SU-DHL-6 (cell line): ENCODE measurements at regions not wholly inside any gene's neighbourhood (a gene's known extent, or its start where the extent isn't known, plus 50 kb on each side); places are given as distances from the start of the nearest gene placed in this dataset.
A peak's percentile ranks its signal among the peaks of the same experiment; 100 is the strongest.

ENCODE experiments used
- H2AFZ ChIP-seq: fragments of 200-600 bp; sonication (generic); 2 replicates; pipeline ENCODE4 v1.6.1; 2014; ENCODE audit warnings: low read depth, mild to moderate bottlenecking, moderate library complexity, mixed read lengths, antibody characterized with exemption, low read length; ENCODE audit not compliant: severe bottlenecking
- H3F3A ChIP-seq: fragments of 200-600 bp; shearing (Covaris generic); 2 replicates; pipeline ENCODE4 v1.6.0; 2016; ENCODE audit warnings: antibody characterized with exemption, mild to moderate bottlenecking; ENCODE audit not compliant: insufficient read depth
- H3K27ac ChIP-seq: fragments of 200-600 bp; sonication (generic); 2 replicates; pipeline ENCODE4 v1.5.1; 2016; ENCODE audit warnings: low read depth, mild to moderate bottlenecking, low read length, moderate library complexity, mixed read lengths
- H3K27me3 ChIP-seq: fragments of 200-600 bp; sonication (generic), shearing (Covaris generic); 2 replicates; pipeline ENCODE4 v1.6.0; 2014; ENCODE audit warnings: mild to moderate bottlenecking, low read length
- H3K36me3 ChIP-seq: fragments of 200-600 bp; sonication (generic); 2 replicates; pipeline ENCODE4 v1.6.1; 2014; ENCODE audit warnings: mild to moderate bottlenecking, low read length, mixed read lengths
- H3K4me2 ChIP-seq: fragments of 300-600, 200-600 bp; shearing (Covaris generic), sonication (generic); 2 replicates; pipeline ENCODE4 v1.6.0; 2014; ENCODE audit warnings: low read length, low read depth, mild to moderate bottlenecking; ENCODE audit not compliant: poor library complexity, severe bottlenecking
- H3K4me3 ChIP-seq: fragments of 200-600 bp; sonication (generic); 2 replicates; pipeline ENCODE4 v1.5.1; 2014; ENCODE audit warnings: antibody characterized with exemption, low read length, mild to moderate bottlenecking, mixed read lengths; ENCODE audit not compliant: insufficient read depth, poor library complexity, severe bottlenecking
- H3K79me2 ChIP-seq: fragments of 200-600 bp; sonication (generic); 2 replicates; pipeline ENCODE4 v1.6.1; 2014; ENCODE audit warnings: mild to moderate bottlenecking, low read length, moderate library complexity; ENCODE audit not compliant: insufficient read depth
- H3K9ac ChIP-seq: fragments of 200-600 bp; sonication (generic); 2 replicates; pipeline ENCODE4 v1.7.0; 2014; ENCODE audit warnings: mild to moderate bottlenecking, low read length
- H3K9me2 ChIP-seq: fragments of 200-600 bp; sonication (generic); replicated peaks from 2 replicates; pipeline ENCODE4 v1.6.1; 2014; ENCODE audit warnings: low read length; ENCODE audit not compliant: insufficient read depth
- H3K9me3 ChIP-seq: fragments of 200-600 bp; sonication (generic); 2 replicates; pipeline ENCODE4 v1.6.1; 2014; ENCODE audit warnings: low read length, mixed read lengths; ENCODE audit not compliant: insufficient read depth
- H4K20me1 ChIP-seq: fragments of 200-600 bp; sonication (generic); 2 replicates; pipeline ENCODE4 v1.6.1; 2014; ENCODE audit warnings: low read depth, mild to moderate bottlenecking, antibody characterized with exemption, low read length, moderate library complexity, mixed read lengths
- CTCF ChIP-seq: fragments of 200-600 bp; sonication (generic); IDR thresholded peaks from one replicate; pipeline ENCODE4 v1.5.1; 2017; ENCODE audit warnings: antibody characterized with exemption, mild to moderate bottlenecking, low read length, moderate library complexity; ENCODE audit not compliant: insufficient read depth, poor library complexity, severe bottlenecking
- EZH2phosphoT487 ChIP-seq: fragments of 200-600 bp; sonication (generic), shearing (Covaris generic); conservative IDR thresholded peaks from 2 replicates; pipeline ENCODE4 v1.6.1; 2018; ENCODE audit warnings: mild to moderate bottlenecking, antibody characterized with exemption, low read length, moderate library complexity, mixed read lengths

- Histone ChIP-seq H3K9ac (peak overlapping the region; percentile 57), H3K4me3 (peak overlapping the region; percentile 37), H3K36me3 (no peaks in the 10 kb centered on the region), H4K20me1 (no peaks in the 10 kb centered on the region), H3K4me2 (peak overlapping the region; percentile 72), H3K27ac (peak overlapping the region; percentile 90), H3K9me2 (no peaks in the 10 kb centered on the region), H2AFZ (peak overlapping the region; percentile 70), H3K27me3 (no peaks in the 10 kb centered on the region), H3F3A (peaks cover 28% of the 10 kb centered on the region), H3K9me3 (no peaks in the 10 kb centered on the region), H3K79me2 (no peaks in the 10 kb centered on the region)
- no peak for TF ChIP-seq EZH2phosphoT487
- no peak for TF ChIP-seq CTCF
Observed at GRCh38 chr10:62637249-62638061, 167.1 kb upstream of the ADO start.

- H4K20me1 ChIP-seq: no peaks in the 10 kb centered on the region
- H3K4me3 ChIP-seq: peak overlapping the region; percentile 37
- no peaks in the 10 kb centered on the region for H3K36me3 ChIP-seq
- H3K79me2 ChIP-seq: no peaks in the 10 kb centered on the region
- no peaks in the 10 kb centered on the region for H3K9me2 ChIP-seq
- H3K27ac ChIP-seq: peak overlapping the region; percentile 90
- H3F3A ChIP-seq: peaks cover 28% of the 10 kb centered on the region
- no peaks in the 10 kb centered on the region for H3K27me3 ChIP-seq
- TF ChIP-seq EZH2phosphoT487 (no peak), CTCF (no peak)
- no peaks in the 10 kb centered on the region for H3K9me3 ChIP-seq
- peak overlapping the region; percentile 72 for H3K4me2 ChIP-seq
- H3K9ac ChIP-seq: peak overlapping the region; percentile 57
- H2AFZ ChIP-seq: peak overlapping the region; percentile 70
Observed at GRCh38 chr10:62638062-62638477, 166.4 kb upstream of the ADO start.

- TF ChIP-seq CTCF (no peak), EZH2phosphoT487 (no peak)
- Histone ChIP-seq H2AFZ (no peak overlapping the region), H3K9me2 (no peaks in the 10 kb centered on the region), H3F3A (peaks cover 26% of the 10 kb centered on the region), H3K4me3 (no peak overlapping the region), H3K4me2 (no peak overlapping the region), H3K9me3 (no peaks in the 10 kb centered on the region), H3K27me3 (no peaks in the 10 kb centered on the region), H3K36me3 (no peaks in the 10 kb centered on the region), H3K27ac (no peak overlapping the region), H3K79me2 (no peaks in the 10 kb centered on the region), H4K20me1 (no peaks in the 10 kb centered on the region), H3K9ac (no peak overlapping the region)
Observed at GRCh38 chr10:62639144-62639543, 165.4 kb upstream of the ADO start.
